Spleen (tissue), 7 donors: ENCODE measurements at regions not wholly inside any gene's neighbourhood (a gene's known extent, or its start where the extent isn't known, plus 50 kb on each side); places are given as distances from the start of the nearest gene placed in this dataset.

Source experiments
- CTCF ChIP-seq, 11 experiments: fragments of 200-600 bp in 7 of 11; fragments of 450-650 bp in 4 of 11; sonication (generic) in 4 of 11; IDR thresholded peaks in 8 of 11; conservative IDR thresholded peaks in 3 of 11; 1 replicate in 7 of 11; 2 replicates in 4 of 11; pipeline versions ENCODE4 v1.4.0 to v1.8.0; 2016 to 2021; ENCODE audit warnings: antibody characterized with exemption in 11 of 11, inconsistent platforms in 4 of 11, mild to moderate bottlenecking in 1 of 11
- POLR2A ChIP-seq, 3 donors: fragments of 450-650 bp; IDR thresholded peaks; one replicate each; pipeline ENCODE4 v1.5.1; 2017; ENCODE audit warnings: antibody characterized with exemption in 3 of 3, mild to moderate bottlenecking in 1 of 3
- POLR2AphosphoS5 ChIP-seq, 3 donors: sonication (generic); formaldehyde crosslinking; IDR thresholded peaks; one replicate each; pipeline ENCODE4 v1.5.1; 2017; ENCODE audit warnings: antibody characterized with exemption in 3 of 3
- donor health status: DM: no; HTN: no; CAD: no; lungs with moderate emphysema.
- donor health status: DM: no; HTN: no; CAD: no.
- donor health status: DM: no; HTN: no; CAD: no.

- TF ChIP-seq POLR2A (IDR thresholded peaks at IDR 0.05) (no peak), CTCF (IDR thresholded peaks at IDR 0.05 in 8 of 11, conservative IDR thresholded peaks at IDR 0.05 in 3 of 11) (no peak), POLR2AphosphoS5 (IDR thresholded peaks at IDR 0.05) (no peak)
These were observed 152.1 kb upstream of the GALNT5 start for GRCh38 chr2:157105372-157105771.
